GM19025 (cell line): ENCODE measurements at regions not wholly inside any gene's neighbourhood (a gene's known extent, or its start where the extent isn't known, plus 50 kb on each side); places are given as distances from the start of the nearest gene placed in this dataset.

Experiments used
- ATAC-seq: cut with Tn5 transposase; IDR thresholded peaks from one replicate; pipeline ENCODE4 v1.9.1; 2021; ENCODE audit warnings: mild to moderate bottlenecking, low read depth, moderate library complexity; ENCODE audit not compliant: unreplicated experiment

DNA sequence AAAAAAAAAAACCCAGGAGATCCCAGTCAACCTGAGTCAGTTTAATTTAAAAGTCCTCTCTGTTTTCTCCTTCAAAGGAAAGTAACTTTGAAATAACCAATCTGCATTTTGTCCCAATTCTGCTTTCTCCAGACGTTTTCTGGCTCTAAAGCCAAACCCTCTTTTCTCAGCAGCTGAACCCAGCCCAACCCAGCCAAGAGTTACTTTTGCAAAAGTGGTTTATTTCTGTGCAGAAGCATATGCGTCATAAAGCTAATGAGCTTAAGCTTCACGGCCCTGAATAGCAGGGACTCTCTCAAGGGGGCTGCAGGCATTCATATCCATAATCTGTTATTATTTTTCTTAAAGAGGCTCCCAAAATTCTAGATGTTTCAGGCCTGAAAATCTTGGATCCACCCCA, 176.6 kb downstream of the GALC start:
- no peak for ATAC-seq

GRCh38 chr14:87815121-87815520, 177.9 kb downstream of the GALC start:
- no peak for ATAC-seq

DNA sequence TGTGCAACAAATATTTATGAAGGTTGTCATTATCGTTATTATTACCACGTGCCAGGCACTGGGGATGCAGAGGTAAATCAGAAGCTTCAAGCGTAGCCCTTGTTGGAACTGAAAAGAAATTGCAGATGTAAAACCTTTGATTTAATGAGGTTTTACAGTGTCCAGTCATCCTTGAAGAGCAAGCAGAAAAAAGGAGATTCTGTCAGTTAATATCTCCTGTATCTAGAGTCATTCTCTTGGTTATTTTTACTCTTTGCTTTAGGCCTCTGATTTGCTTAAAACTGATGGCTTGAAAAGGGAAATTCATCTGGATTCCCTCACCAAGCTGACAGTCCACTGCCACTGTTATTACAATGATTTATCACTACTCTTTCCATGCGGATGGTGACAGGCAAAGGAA, 179.3 kb downstream of the GALC start:
- no peak for ATAC-seq

- ATAC-seq = no peak
Measured at GRCh38 chr14:87813211-87813610, 179.8 kb downstream of the GALC start.

GRCh38 chr14:87811246-87811645, 181.7 kb downstream of the GALC start:
- ATAC-seq = no peak

DNA sequence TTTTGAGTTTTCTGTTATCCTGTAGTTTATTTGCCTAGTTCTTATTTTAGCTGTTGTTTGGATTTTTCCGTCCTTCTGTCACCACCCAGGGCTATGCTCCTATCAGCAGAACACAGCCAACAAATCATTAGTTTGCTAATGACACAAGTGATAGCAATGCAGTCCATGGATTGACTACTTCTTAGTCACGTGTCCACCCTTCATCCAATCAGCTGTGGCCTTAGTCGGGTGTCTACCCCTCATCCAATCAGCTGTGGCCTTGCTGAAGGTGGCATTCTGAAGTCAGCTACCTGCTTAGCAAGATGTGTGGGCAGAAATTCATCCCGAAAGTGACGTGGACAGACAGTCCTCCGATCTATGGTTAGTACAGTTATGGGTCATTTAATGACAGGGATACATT, 182.3 kb downstream of the GALC start:
- ATAC-seq = no peak

GRCh38 chr14:87809261-87809660, 183.7 kb downstream of the GALC start:
- ATAC-seq = no peak

GRCh38 chr14:87805315-87805723, 187.7 kb downstream of the GALC start:
- ATAC-seq = no peak

- ATAC-seq = no peak
Measured at GRCh38 chr14:87800216-87800615, 192.8 kb downstream of the GALC start.

GRCh38 chr14:87799400-87799799, 193.6 kb downstream of the GALC start:
- ATAC-seq = no peak

GRCh38 chr14:87797001-87797400, 196.0 kb downstream of the GALC start:
- ATAC-seq = no peak

DNA sequence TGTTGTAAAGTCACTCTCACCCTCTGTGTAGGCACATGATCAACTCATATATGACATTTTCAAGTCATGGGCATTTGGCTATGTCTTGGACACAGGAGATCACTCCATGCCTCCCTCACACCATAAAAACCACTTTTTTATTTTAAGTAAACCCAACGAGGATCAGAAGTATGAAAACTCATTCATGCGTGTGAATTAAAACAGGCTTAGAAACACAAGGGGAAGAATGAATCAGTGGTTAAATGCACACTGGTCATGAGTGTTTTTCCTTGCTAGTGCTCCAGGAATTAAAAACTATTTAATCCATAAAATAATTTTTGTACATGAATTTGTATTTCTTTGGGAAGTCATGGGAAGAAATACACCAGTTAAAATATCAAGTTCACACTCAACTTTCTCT, 198.4 kb downstream of the GALC start:
- ATAC-seq = no peak

DNA sequence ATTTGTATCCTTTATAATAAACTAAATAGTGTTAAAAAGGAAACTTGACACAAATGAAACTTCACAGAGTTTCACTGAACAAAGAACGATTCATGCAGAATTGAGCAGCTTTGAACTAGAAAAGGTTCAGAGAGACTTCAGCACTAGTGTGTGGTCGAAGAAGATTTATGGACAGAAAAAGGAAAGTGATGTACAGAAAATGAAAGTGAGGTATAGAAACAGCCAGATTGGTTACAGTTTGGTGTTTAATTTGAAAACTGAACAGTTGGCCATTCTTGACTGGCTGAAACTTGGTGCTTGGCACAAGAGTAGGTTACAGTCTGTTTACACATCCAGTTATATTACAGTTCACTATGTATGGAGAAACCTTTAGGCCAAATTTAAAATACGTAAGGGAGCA, 207.1 kb downstream of the GALC start:
- ATAC-seq = peak; percentile 71

GRCh38 chr14:87784386-87784785, 208.6 kb downstream of the GALC start:
- ATAC-seq = no peak

DNA sequence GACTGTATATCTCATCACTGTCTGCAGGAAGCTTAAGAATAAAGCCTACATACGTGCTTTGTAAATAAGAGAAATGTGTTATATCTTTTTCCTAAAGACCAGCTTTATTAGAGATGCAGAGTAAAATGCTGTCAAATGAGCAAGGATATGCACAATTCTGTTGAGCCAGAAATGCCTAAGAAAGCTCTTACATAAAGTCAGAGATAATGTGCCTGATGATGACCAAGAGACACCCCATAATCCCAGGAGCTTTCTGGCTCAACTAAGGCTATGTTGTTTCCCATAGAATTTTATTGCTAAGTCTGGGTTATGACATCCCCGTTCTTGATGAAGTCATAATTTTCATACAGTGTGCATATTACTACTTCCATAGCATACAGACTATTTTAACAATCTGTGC, 209.9 kb downstream of the GALC start:
- ATAC-seq = no peak

DNA sequence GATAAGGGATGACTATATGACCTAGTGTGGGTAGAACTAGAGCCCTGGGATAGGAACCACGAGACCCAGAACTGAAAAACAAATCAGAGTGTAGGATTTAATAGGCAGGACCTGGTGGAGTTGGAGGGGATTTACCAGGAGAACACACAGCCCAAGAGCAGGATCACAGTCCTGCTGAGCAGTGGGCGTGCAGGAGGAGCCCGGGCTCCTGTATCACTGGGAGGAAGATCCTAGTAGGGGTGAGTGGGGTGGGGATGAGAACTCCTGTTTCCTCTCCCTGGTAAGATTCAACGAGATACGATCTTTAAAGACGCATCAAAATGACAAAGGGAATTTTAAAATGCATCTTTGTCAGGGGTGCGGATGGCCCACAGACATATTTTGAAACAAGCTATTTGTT, 220.1 kb downstream of the GALC start:
- no peak for ATAC-seq

DNA sequence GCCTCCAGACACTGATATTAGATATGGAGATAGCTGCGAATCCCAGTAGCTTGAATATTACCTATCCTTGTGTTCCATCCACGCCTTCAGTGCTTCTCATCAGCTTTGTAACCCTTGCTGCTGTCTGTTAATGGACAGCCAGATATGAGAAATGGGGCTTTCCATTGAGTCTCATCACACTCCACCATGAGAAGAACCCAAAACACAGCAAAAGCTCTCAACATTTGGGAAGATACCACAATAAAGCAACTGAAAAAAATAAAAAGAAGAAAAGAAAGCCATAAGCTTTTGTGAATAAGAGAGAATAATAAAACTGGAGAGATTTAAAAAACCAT, 225.4 kb downstream of the GALC start:
- ATAC-seq = peak; percentile 96

GRCh38 chr14:87758876-87759275, 234.1 kb downstream of the GALC start:
- no peak for ATAC-seq

DNA sequence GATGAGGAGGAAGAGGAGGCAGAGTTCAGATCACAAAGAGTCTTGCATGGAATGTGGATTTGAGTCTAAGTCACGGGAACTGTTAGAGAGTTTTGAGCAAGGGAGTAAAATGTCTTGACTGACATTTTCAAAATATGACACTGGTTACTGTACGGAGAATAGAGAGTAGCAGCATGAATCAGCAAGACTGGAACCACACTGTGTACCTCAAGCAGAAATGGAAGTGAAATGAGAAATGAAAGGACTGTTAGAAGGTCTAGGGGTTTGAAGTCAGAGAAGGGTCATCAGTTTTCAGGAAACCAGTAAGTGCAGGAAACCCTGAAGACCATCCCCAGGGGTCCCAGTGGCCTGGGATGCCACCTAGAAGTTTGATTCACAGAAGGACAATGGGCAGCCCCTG, 236.3 kb downstream of the GALC start:
- peak; percentile 78 for ATAC-seq

- no peak for ATAC-seq
Measured at GRCh38 chr14:87754520-87755223, 238.3 kb downstream of the GALC start.

GRCh38 chr14:87748558-87748957, 244.4 kb downstream of the GALC start:
- ATAC-seq = no peak

GRCh38 chr14:87745507-87746118, 247.4 kb downstream of the GALC start:
- no peak for ATAC-seq
